GM12878 (cell line): ENCODE measurements at regions not wholly inside any gene's neighbourhood (a gene's known extent, or its start where the extent isn't known, plus 50 kb on each side); places are given as distances from the start of the nearest gene placed in this dataset. TPM values are rescaled to one million over a fixed set of nuclear protein-coding genes. Genes with fewer than 3 reads are reported as not detected.

Experiments
- ATAC-seq: fragments of 200-7000 bp; cut with Tn5 transposase; 3 replicates; pipeline ENCODE4 v1.9.1; 2020; ENCODE audit warnings: mild to moderate bottlenecking, moderate library complexity
- BruUV-seq: library from RNA; stranded (reverse); fragments of 400-500 nt; replicated peaks from 2 replicates; lab custom pipeline; 2021; lab: Mats Ljungman, UMichigan
- CTCF ChIA-PET: fragments of 300-600 bp; sonication (Branson Sonifier 250); formaldehyde crosslinking; extraction: SDS; loops from one replicate; lab custom pipeline; 2021; ENCODE audit warnings: inconsistent platforms; lab: Yijun Ruan, JAX
- POLR2A ChIA-PET: fragments of 350-600 bp; formaldehyde crosslinking; extraction: SDS; loops from one replicate; lab custom pipeline; 2021; ENCODE audit warnings: inconsistent platforms; lab: Charles Lee
- RAD21 ChIA-PET: fragments of 300-600 bp; sonication (Branson Sonifier 250); formaldehyde crosslinking; loops from one replicate; lab custom pipeline; 2023; ENCODE audit warnings: antibody characterized with exemption; ENCODE audit not compliant: unreplicated experiment; lab: Charles Lee
- SMC1A ChIA-PET: fragments of 300-600 bp; sonication (Branson Sonifier 250); formaldehyde crosslinking; loops from one replicate; lab custom pipeline; 2023; ENCODE audit not compliant: unreplicated experiment, uncharacterized antibody; lab: Charles Lee
- DNase-seq: peaks from one replicate; pipeline ENCODE4 v3.0.0-alpha.2; 2011; ENCODE audit warnings: low read depth, low spot score
- FAIRE-seq: peaks from 3 replicates; lab custom pipeline; 2011; peaks lifted over from hg19 to GRCh38; lab: Jason Lieb, UNC
- H2AFZ ChIP-seq: 2 replicates; pipeline ENCODE4 v1.6.0; 2011; ENCODE audit warnings: low read depth, low read length, control low read depth; ENCODE audit not compliant: control insufficient read depth
- H3K27ac ChIP-seq: 2 replicates; pipeline ENCODE4 v1.5.1; 2011; ENCODE audit warnings: control low read depth; ENCODE audit not compliant: control insufficient read depth, insufficient read depth
- H3K27me3 ChIP-seq, 2 experiments: replicated peaks in 1 of 2; 2 replicates each; pipeline versions ENCODE4 v1.6.0 to v1.6.1; 2011; ENCODE audit warnings: low read length in 1 of 2; ENCODE audit not compliant: control insufficient read depth in 2 of 2, insufficient read depth in 2 of 2
- H3K36me3 ChIP-seq, 2 experiments: 2 replicates each; pipeline ENCODE4 v1.5.1; 2011; ENCODE audit warnings: low read length in 1 of 2; ENCODE audit not compliant: control insufficient read depth in 2 of 2, insufficient read depth in 2 of 2
- H3K4me1 ChIP-seq: 2 replicates; pipeline ENCODE4 v1.6.1; 2011; ENCODE audit warnings: mild to moderate bottlenecking, low read length, moderate library complexity, mixed read lengths; ENCODE audit not compliant: control insufficient read depth, insufficient read depth
- H3K4me2 ChIP-seq: 2 replicates; pipeline ENCODE4 v1.6.0; 2011; ENCODE audit warnings: control low read depth; ENCODE audit not compliant: control insufficient read depth, insufficient read depth
- H3K4me3 ChIP-seq: fragments of 200-600 bp; sonication (generic); 2 replicates; pipeline ENCODE4 v1.5.1; 2016
- H3K79me2 ChIP-seq: 2 replicates; pipeline ENCODE4 v1.6.0; 2011; ENCODE audit warnings: low read length; ENCODE audit not compliant: control insufficient read depth, insufficient read depth
- H3K9ac ChIP-seq: 2 replicates; pipeline ENCODE4 v1.8.0; 2011; ENCODE audit warnings: low read length, control low read depth, mixed read lengths; ENCODE audit not compliant: control insufficient read depth, insufficient read depth
- H3K9me3 ChIP-seq: replicated peaks from 3 replicates; pipeline ENCODE4 v1.5.1; 2011; ENCODE audit warnings: mild to moderate bottlenecking, low read length; ENCODE audit not compliant: control insufficient read depth, insufficient read depth
- H4K20me1 ChIP-seq: 2 replicates; pipeline ENCODE4 v1.6.0; 2011; ENCODE audit not compliant: control insufficient read depth, insufficient read depth
- SPI1 ChIP-seq: IDR thresholded peaks from 2 replicates; pipeline ENCODE4 v1.6.1; 2011; ENCODE audit warnings: low read depth, mild to moderate bottlenecking, low read length, moderate library complexity, borderline replicate concordance; ENCODE audit not compliant: insufficient read depth
- ZNF687 ChIP-seq: fragments of 450-650 bp; IDR thresholded peaks from 2 replicates; pipeline ENCODE4 v1.6.1; 2017; ENCODE audit warnings: mild to moderate bottlenecking, moderate library complexity
- ZSCAN29 ChIP-seq: fragments of 450-650 bp; IDR thresholded peaks from 2 replicates; pipeline ENCODE4 v1.6.1; 2017; ENCODE audit warnings: mild to moderate bottlenecking, moderate library complexity
- WGBS: methylation state at CpG from one replicate; pipeline ENCODE4 v1.1.6; 2016; ENCODE audit warnings: low lambda C conversion rate; ENCODE audit not compliant: insufficient replicate concordance, insufficient coverage; ENCODE audit errors: missing lambda C conversion rate; 5-methylcytosine and 5-hydroxymethylcytosine counted together
- in situ Hi-C: fragments of 300-500 bp; cut with MboI; formaldehyde crosslinking; loops from 9 replicates; pipeline ENCODE4 v1.14.3; 2018; ENCODE audit warnings: mixed read lengths
- intact Hi-C: fragments of 100-400 bp; cut with micrococcal nuclease; formaldehyde crosslinking; loops from one replicate; pipeline ENCODE4 v1.14.2; 2022; ENCODE audit not compliant: unreplicated experiment
- microRNA-seq: library from miRNA; unstranded; fragments of <30 nt; microRNA quantifications from one replicate; pipeline ENCODE4, GENCODE V29; 2018
- small RNA-seq: library from RNA; depleted of rRNA; stranded (forward); fragments of <200 nt; gene quantifications from one replicate; pipeline ENCODE3, GENCODE V24; 2014

- Histone ChIP-seq H2AFZ (no peak overlapping the region), H3K9ac (no peak overlapping the region), H3K36me3 (peaks cover 20 to 26% of the 10 kb centered on the region in 2 experiments; a peak in 3 of 4 replicates), H3K9me3 (no peaks in the 10 kb centered on the region), H3K27me3 (no peaks in the 10 kb centered on the region), H3K79me2 (peaks cover 34% of the 10 kb centered on the region), H3K4me2 (peak overlapping the region; percentile 94), H3K4me1 (peaks cover 23% of the 10 kb centered on the region), H4K20me1 (no peaks in the 10 kb centered on the region), H3K4me3 (peak overlapping the region; percentile 26; the same call in 1 of the 2 replicates), H3K27ac (peak overlapping the region; percentile 37; the same call in 1 of the 2 replicates)
- ChIA-PET CTCF (interaction anchor here (0.6 to 2.2 kb wide), 8 partner anchors 16 to 357 kb away, joined by 3 to 7 read pairs (median 5); partner anchors contain the start of gene SEC14L1), RAD21 (interaction anchor here (0.6 to 1.5 kb wide), 12 partner anchors 12 to 232 kb away, joined by 3 to 6 read pairs (median 4); partner anchors contain the start of gene SEC14L1), POLR2A (interaction anchor here (0.6 to 2.0 kb wide), 9 partner anchors 17 to 1744 kb away, joined by 3 to 9 read pairs (median 4); partner anchors contain the start of gene SEC14L1), SMC1A (interaction anchor here (0.6 to 1.6 kb wide), 14 partner anchors 11 to 168 kb away, joined by 3 to 12 read pairs (median 5); no protein-coding TSS in a partner anchor)
- intact Hi-C loops (no loop called here), in situ Hi-C loops (no loop called here)
- DNase-seq (no peak), ATAC-seq (no peak), FAIRE-seq (no peak)
- TF ChIP-seq ZSCAN29 (no peak), ZNF687 (no peak), SPI1 (peak; percentile 10; the same call in 1 of the 2 replicates)
- no TSS peak for BruUV-seq
- WGBS = 71% methylated on average over 5 of the region's 5 CpGs
These were observed 50.3 kb upstream of the SEC14L1 start for GRCh38 chr17:77090476-77090875.

Small RNA genes in the stretch of these regions (microRNA-seq; reads per million reads assigned to microRNA genes)
- gene MIR6516 = 18.6 reads per million, percentile 53 among the genes with 10 or more reads in this experiment

Small RNA genes in the stretch of these regions (small RNA-seq; reads per million reads assigned to genes)
- gene RF00017 (not detected), gene SCARNA16 (not detected)
